ENCODE measurements at regions not wholly inside any gene's neighbourhood (a gene's known extent, or its start where the extent isn't known, plus 50 kb on each side); places are given as distances from the start of the nearest gene placed in this dataset.
"Not testable (repeated sequence)": the region's sequence is repeated elsewhere in the genome, so short reads cannot be mapped to it uniquely, and the experiment has no call there.

GRCh38 chr15:77881950-77882349, 195.6 kb downstream of the TBC1D2B start:
- Histone ChIP-seq H3K9me3 (ENCODE audit: control insufficient read depth, insufficient read depth, low read length) (no peaks in the 10 kb centered on the region), H3K27ac (ENCODE audit: low read depth, low read length) (no peak overlapping the region), H3K27me3 (ENCODE audit: control insufficient read depth, insufficient read depth, low read length) (no peaks in the 10 kb centered on the region), H3K4me3 (ENCODE audit: low read depth, low read length) (no peak overlapping the region)
- DNase-seq (ENCODE audit: low read depth, low spot score), result no peak
- no peak for TF ChIP-seq CTCF (IDR thresholded peaks at IDR 0.05; ENCODE audit: low read depth, low read length)
- POLR2A ChIA-PET, result no interaction called here
- CTCF ChIA-PET, result interaction anchor here (0.7 to 1.3 kb wide), 2 partner anchors 12 to 249 kb away, joined by 3 read pairs; no protein-coding TSS in a partner anchor

- H3K27me3 ChIP-seq (ENCODE audit: control insufficient read depth, insufficient read depth, low read length); POLR2A ChIA-PET; H3K9me3 ChIP-seq (ENCODE audit: control insufficient read depth, insufficient read depth, low read length); H3K27ac ChIP-seq (ENCODE audit: low read depth, low read length); H3K4me3 ChIP-seq (ENCODE audit: low read depth, low read length); DNase-seq (ENCODE audit: low read depth, low spot score): not testable (repeated sequence)
- CTCF ChIA-PET, result interaction anchor here (0.7 to 1.3 kb wide), 2 partner anchors 11 to 248 kb away, joined by 3 read pairs; no protein-coding TSS in a partner anchor
Observed at GRCh38 chr15:77881535-77881934, 196.0 kb downstream of the TBC1D2B start.

GRCh38 chr15:77879466-77879865, 198.0 kb downstream of the TBC1D2B start:
- POLR2A ChIA-PET; DNase-seq (ENCODE audit: low read depth, low spot score); H3K4me3 ChIP-seq (ENCODE audit: low read depth, low read length); H3K9me3 ChIP-seq (ENCODE audit: control insufficient read depth, insufficient read depth, low read length); CTCF ChIA-PET; H3K27ac ChIP-seq (ENCODE audit: low read depth, low read length); H3K27me3 ChIP-seq (ENCODE audit: control insufficient read depth, insufficient read depth, low read length): not testable (repeated sequence)

- no peak overlapping the region for H3K4me3 ChIP-seq (ENCODE audit: low read depth, low read length)
- ChIA-PET POLR2A (no interaction called here), CTCF (no interaction called here)
- peaks cover 4% of the 10 kb centered on the region for H3K27me3 ChIP-seq (ENCODE audit: control insufficient read depth, insufficient read depth, low read length)
- TF ChIP-seq CTCF (IDR thresholded peaks at IDR 0.05; ENCODE audit: low read depth, low read length), result no peak
- H3K9me3 ChIP-seq (ENCODE audit: control insufficient read depth, insufficient read depth, low read length), result no peaks in the 10 kb centered on the region
- DNase-seq (ENCODE audit: low read depth, low spot score), result no peak
- no peak overlapping the region for H3K27ac ChIP-seq (ENCODE audit: low read depth, low read length)
Observed at GRCh38 chr15:77877869-77878577, 199.5 kb downstream of the TBC1D2B start.

DNA sequence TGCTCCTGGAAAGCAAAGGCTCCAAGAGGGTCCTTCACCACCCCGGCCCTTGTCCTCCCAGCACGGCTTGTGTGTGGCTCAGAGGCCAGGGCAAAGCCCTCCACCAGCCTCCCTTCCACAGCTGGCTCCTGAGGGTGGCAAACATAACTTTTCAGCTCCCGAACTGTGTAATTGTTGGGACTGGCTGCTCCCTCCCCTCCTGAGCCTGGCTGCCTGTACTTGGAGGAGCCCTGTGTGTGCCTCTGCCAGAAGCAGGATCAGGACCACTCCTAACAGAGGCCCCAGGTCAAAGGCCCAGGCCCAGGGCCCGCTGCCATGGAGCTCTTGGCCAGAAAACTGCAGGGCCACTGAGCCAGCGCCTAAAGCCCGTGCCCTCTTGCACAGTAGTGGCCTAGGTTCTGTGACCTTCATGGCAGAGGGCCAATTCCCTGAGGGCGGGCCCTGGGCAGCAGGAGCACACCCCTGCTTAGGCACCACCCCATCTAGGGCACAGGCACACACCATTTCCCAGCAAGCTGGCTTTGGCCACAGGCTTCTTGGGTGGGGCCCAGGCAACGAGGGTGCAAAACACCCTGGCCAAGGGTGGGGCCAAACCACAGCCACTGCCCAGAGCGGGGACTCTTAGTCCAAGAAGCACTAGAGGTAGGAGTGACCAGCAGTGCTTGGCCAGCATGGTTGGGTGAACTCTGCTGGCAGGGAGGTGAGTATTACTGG, 201.2 kb downstream of the TBC1D2B start:
- H3K4me3 ChIP-seq (ENCODE audit: low read depth, low read length); CTCF ChIA-PET; H3K27me3 ChIP-seq (ENCODE audit: control insufficient read depth, insufficient read depth, low read length); DNase-seq (ENCODE audit: low read depth, low spot score); H3K9me3 ChIP-seq (ENCODE audit: control insufficient read depth, insufficient read depth, low read length); POLR2A ChIA-PET; H3K27ac ChIP-seq (ENCODE audit: low read depth, low read length): not testable (repeated sequence)

- DNase-seq (ENCODE audit: low read depth, low spot score); POLR2A ChIA-PET; H3K4me3 ChIP-seq (ENCODE audit: low read depth, low read length); H3K27ac ChIP-seq (ENCODE audit: low read depth, low read length); H3K9me3 ChIP-seq (ENCODE audit: control insufficient read depth, insufficient read depth, low read length); H3K27me3 ChIP-seq (ENCODE audit: control insufficient read depth, insufficient read depth, low read length): not testable (repeated sequence)
- TF ChIP-seq CTCF (IDR thresholded peaks at IDR 0.05; ENCODE audit: low read depth, low read length), result peak; percentile 58
- CTCF ChIA-PET, result interaction anchor here (0.6 to 1.1 kb wide), 4 partner anchors 8 to 934 kb away, joined by 3 to 7 read pairs (median 3); no protein-coding TSS in a partner anchor
Observed at GRCh38 chr15:77875066-77875721, 202.3 kb downstream of the TBC1D2B start.
